ENCODE measurements at regions not wholly inside any gene's neighbourhood (a gene's known extent, or its start where the extent isn't known, plus 50 kb on each side); places are given as distances from the start of the nearest gene placed in this dataset.

DNA sequence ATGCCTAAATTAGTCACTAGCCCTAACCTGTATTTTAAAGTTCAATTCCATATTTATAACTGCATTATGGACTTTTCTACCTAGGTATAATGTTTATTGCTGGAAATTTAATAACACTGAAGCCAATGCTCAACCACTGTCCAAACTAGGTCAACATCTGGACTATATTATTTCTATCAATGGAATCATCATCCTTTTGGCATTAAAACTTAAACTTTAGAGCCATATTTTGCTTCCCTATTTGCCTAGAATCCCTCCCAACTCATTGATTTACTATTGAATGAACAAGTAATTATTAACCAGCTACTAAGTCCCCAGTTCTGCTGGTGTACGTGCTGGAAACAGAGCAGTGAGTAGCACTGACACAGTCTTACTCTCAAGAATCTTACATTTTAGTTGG is 291.7 kb upstream of the SPTLC3 start:
- intact Hi-C loops (cut with micrococcal nuclease) = loop anchor here in 1 of 2 donors (10.0 kb wide), 1 partner anchor 62 kb away; no protein-coding TSS in a partner anchor
- Mint-ChIP-seq H3K4me1 (no peaks in the 10 kb centered on the region), H3K4me3 (no peak overlapping the region), H3K36me3 (no peaks in the 10 kb centered on the region), H3K27me3 (ENCODE audit: low read depth in 3 of 3) (peaks cover 0 to 1% (median 0%) of the 10 kb centered on the region in 3 donors), H3K27ac (no peak overlapping the region), H3K9me3 (peaks cover 2 to 6% (median 4%) of the 10 kb centered on the region in 7 donors)
- Histone ChIP-seq H3K36me3 (replicated peaks in 1 of 2; ENCODE audit: control insufficient read depth in 1 of 2, insufficient read depth in 2 of 2, low read length in 2 of 2) (no peaks in the 10 kb centered on the region), H3K27ac (ENCODE audit: low read depth in 1 of 2, low read length in 2 of 2) (no peak overlapping the region), H3K9me3 (replicated peaks in 1 of 2; ENCODE audit: control insufficient read depth in 1 of 2, insufficient read depth in 1 of 2, low read length in 2 of 2) (peaks cover 0 to 4% of the 10 kb centered on the region in 2 donors), H4K20me1 (ENCODE audit: insufficient read depth, low read length) (no peaks in the 10 kb centered on the region), H2AFZ (ENCODE audit: insufficient read depth, low read depth, low read length, poor library complexity, severe bottlenecking) (no peak overlapping the region), H3K4me2 (replicated peaks; ENCODE audit: extremely low read depth, low read length, poor library complexity, severe bottlenecking) (no peak overlapping the region), H3K4me3 (replicated peaks in 1 of 3; ENCODE audit: low read depth in 2 of 3, low read length in 3 of 3) (no peak overlapping the region), H3K27me3 (ENCODE audit: control insufficient read depth in 2 of 2, insufficient read depth in 2 of 2, low read length in 2 of 2) (no peaks in the 10 kb centered on the region), H3K79me2 (ENCODE audit: insufficient read depth, low read length) (no peaks in the 10 kb centered on the region), H3K4me1 (ENCODE audit: control insufficient read depth in 1 of 2, insufficient read depth in 2 of 2, low read length in 2 of 2) (no peaks in the 10 kb centered on the region), H3K9ac (ENCODE audit: insufficient read depth, low read length, poor library complexity, severe bottlenecking) (no peak overlapping the region)
- no CpG with 5 or more reads among the region's 1 CpG for WGBS (ENCODE audit: insufficient coverage)
- TF ChIP-seq, protein P1, sequence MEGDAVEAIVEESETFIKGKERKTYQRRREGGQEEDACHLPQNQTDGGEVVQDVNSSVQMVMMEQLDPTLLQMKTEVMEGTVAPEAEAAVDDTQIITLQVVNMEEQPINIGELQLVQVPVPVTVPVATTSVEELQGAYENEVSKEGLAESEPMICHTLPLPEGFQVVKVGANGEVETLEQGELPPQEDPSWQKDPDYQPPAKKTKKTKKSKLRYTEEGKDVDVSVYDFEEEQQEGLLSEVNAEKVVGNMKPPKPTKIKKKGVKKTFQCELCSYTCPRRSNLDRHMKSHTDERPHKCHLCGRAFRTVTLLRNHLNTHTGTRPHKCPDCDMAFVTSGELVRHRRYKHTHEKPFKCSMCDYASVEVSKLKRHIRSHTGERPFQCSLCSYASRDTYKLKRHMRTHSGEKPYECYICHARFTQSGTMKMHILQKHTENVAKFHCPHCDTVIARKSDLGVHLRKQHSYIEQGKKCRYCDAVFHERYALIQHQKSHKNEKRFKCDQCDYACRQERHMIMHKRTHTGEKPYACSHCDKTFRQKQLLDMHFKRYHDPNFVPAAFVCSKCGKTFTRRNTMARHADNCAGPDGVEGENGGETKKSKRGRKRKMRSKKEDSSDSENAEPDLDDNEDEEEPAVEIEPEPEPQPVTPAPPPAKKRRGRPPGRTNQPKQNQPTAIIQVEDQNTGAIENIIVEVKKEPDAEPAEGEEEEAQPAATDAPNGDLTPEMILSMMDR (IDR thresholded peaks at IDR 0.05) = no peak
- DNase-seq = no peak

DNA sequence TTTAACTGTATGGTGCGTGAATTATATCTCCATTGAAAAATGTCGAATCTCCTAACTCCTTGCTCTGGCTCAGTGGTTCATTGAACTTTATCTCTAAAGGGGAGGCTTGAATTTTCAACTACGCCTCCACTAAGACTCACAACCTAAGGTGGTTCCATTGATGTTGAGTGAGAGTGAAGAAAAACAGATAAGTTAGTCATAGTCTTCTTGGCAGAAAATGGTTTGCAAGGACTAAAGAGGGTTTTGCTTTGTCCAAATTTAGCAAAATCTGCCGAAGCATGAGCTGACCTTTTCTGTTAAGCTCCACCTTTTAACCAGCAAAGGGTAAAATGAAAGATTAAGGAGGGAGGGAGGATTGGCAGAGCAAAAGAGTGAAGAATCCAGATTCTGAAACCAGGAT is 290.2 kb upstream of the SPTLC3 start:
- Histone ChIP-seq H2AFZ (ENCODE audit: insufficient read depth, low read depth, low read length, poor library complexity, severe bottlenecking) (no peak overlapping the region), H3K36me3 (replicated peaks in 1 of 2; ENCODE audit: control insufficient read depth in 1 of 2, insufficient read depth in 2 of 2, low read length in 2 of 2) (no peaks in the 10 kb centered on the region), H3K79me2 (ENCODE audit: insufficient read depth, low read length) (no peaks in the 10 kb centered on the region), H3K9ac (ENCODE audit: insufficient read depth, low read length, poor library complexity, severe bottlenecking) (no peak overlapping the region), H3K4me3 (replicated peaks in 1 of 3; ENCODE audit: low read depth in 2 of 3, low read length in 3 of 3) (no peak overlapping the region), H3K9me3 (replicated peaks in 1 of 2; ENCODE audit: control insufficient read depth in 1 of 2, insufficient read depth in 1 of 2, low read length in 2 of 2) (peaks cover 0 to 4% of the 10 kb centered on the region in 2 donors), H3K4me2 (replicated peaks; ENCODE audit: extremely low read depth, low read length, poor library complexity, severe bottlenecking) (no peak overlapping the region), H3K4me1 (ENCODE audit: control insufficient read depth in 1 of 2, insufficient read depth in 2 of 2, low read length in 2 of 2) (no peaks in the 10 kb centered on the region), H3K27ac (ENCODE audit: low read depth in 1 of 2, low read length in 2 of 2) (no peak overlapping the region), H3K27me3 (ENCODE audit: control insufficient read depth in 2 of 2, insufficient read depth in 2 of 2, low read length in 2 of 2) (no peaks in the 10 kb centered on the region), H4K20me1 (ENCODE audit: insufficient read depth, low read length) (no peaks in the 10 kb centered on the region)
- H3K36me3 Mint-ChIP-seq = no peaks in the 10 kb centered on the region
- no peaks in the 10 kb centered on the region for H3K4me1 Mint-ChIP-seq
- DNase-seq = no peak
- TF ChIP-seq, protein P1 (IDR thresholded peaks at IDR 0.05) = no peak
- H3K27ac Mint-ChIP-seq = no peak overlapping the region
- intact Hi-C loops (cut with micrococcal nuclease) = loop anchor here in 1 of 2 donors (10.0 kb wide), 1 partner anchor 64 kb away; no protein-coding TSS in a partner anchor
- no CpG with 5 or more reads among the region's 4 CpGs for WGBS (ENCODE audit: insufficient coverage)
- no peak overlapping the region for H3K4me3 Mint-ChIP-seq
- H3K27me3 Mint-ChIP-seq (ENCODE audit: low read depth in 3 of 3) = peaks cover 0 to 1% (median 0%) of the 10 kb centered on the region in 3 donors
- H3K9me3 Mint-ChIP-seq = peaks cover 2 to 8% (median 3%) of the 10 kb centered on the region in 7 donors

Measured in CD14-positive monocyte (primary cell).